ENCODE measurements at regions not wholly inside any gene's neighbourhood (a gene's known extent, or its start where the extent isn't known, plus 50 kb on each side); places are given as distances from the start of the nearest gene placed in this dataset.

GRCh38 chr17:79295307-79295706, 220.7 kb downstream of the ENGASE start:
- Histone ChIP-seq H3F3A (ENCODE audit: insufficient read depth, low read length, poor library complexity, severe bottlenecking) (no peaks in the 10 kb centered on the region), H3K9ac (ENCODE audit: low read length) (no peak overlapping the region), H3K79me2 (replicated peaks; ENCODE audit: insufficient read depth, low read length) (no peaks in the 10 kb centered on the region), H3K9me2 (ENCODE audit: insufficient read depth, low read length) (no peaks in the 10 kb centered on the region), H3K27me3 (ENCODE audit: insufficient read depth, low read depth, low read length) (peaks cover 17% of the 10 kb centered on the region), H3K27ac (ENCODE audit: low read length) (no peak overlapping the region), H3K4me3 (ENCODE audit: low read length) (no peak overlapping the region), H3K9me3 (ENCODE audit: low read length) (no peaks in the 10 kb centered on the region), H4K20me1 (ENCODE audit: insufficient read depth) (no peaks in the 10 kb centered on the region), H3K36me3 (ENCODE audit: insufficient read depth, low read length) (no peaks in the 10 kb centered on the region), H2AFZ (ENCODE audit: low read depth, low read length) (no peak overlapping the region), H3K4me2 (ENCODE audit: low read length) (no peak overlapping the region)
- no peak for TF ChIP-seq SMC3 (conservative IDR thresholded peaks at IDR 0.05; ENCODE audit: poor library complexity)
- TF ChIP-seq EP300 (conservative IDR thresholded peaks at IDR 0.05; ENCODE audit: poor library complexity, severe bottlenecking), result no peak
- TF ChIP-seq TAF1 (IDR thresholded peaks at IDR 0.05; ENCODE audit: low read depth), result no peak
- TF ChIP-seq CTCF (IDR thresholded peaks at IDR 0.05; ENCODE audit: poor library complexity, severe bottlenecking), result no peak
- TF ChIP-seq POLR2AphosphoS5 (IDR thresholded peaks at IDR 0.05), result no peak
- TF ChIP-seq RAD21 (conservative IDR thresholded peaks at IDR 0.05), result no peak

GRCh38 chr17:79294459-79295071, 219.9 kb downstream of the ENGASE start:
- TF ChIP-seq REST (IDR thresholded peaks at IDR 0.05; ENCODE audit: borderline replicate concordance) (peak; percentile 82), EP300 (conservative IDR thresholded peaks at IDR 0.05; ENCODE audit: poor library complexity, severe bottlenecking) (no peak)

GRCh38 chr17:79292501-79292900, 217.9 kb downstream of the ENGASE start:
- Histone ChIP-seq H3K9me3 (ENCODE audit: low read length) (no peaks in the 10 kb centered on the region), H3K9ac (ENCODE audit: low read length) (no peak overlapping the region), H3K79me2 (replicated peaks; ENCODE audit: insufficient read depth, low read length) (no peaks in the 10 kb centered on the region), H3K27me3 (ENCODE audit: insufficient read depth, low read depth, low read length) (peaks cover 17% of the 10 kb centered on the region), H2AFZ (ENCODE audit: low read depth, low read length) (no peak overlapping the region), H3F3A (ENCODE audit: insufficient read depth, low read length, poor library complexity, severe bottlenecking) (no peaks in the 10 kb centered on the region), H4K20me1 (ENCODE audit: insufficient read depth) (no peaks in the 10 kb centered on the region), H3K36me3 (ENCODE audit: insufficient read depth, low read length) (no peaks in the 10 kb centered on the region), H3K27ac (ENCODE audit: low read length) (no peak overlapping the region), H3K9me2 (ENCODE audit: insufficient read depth, low read length) (no peaks in the 10 kb centered on the region), H3K4me3 (ENCODE audit: low read length) (no peak overlapping the region), H3K4me2 (ENCODE audit: low read length) (no peak overlapping the region)
- TF ChIP-seq EZH2 (IDR thresholded peaks at IDR 0.05; ENCODE audit: borderline replicate concordance, insufficient read depth, low read length, poor library complexity, severe bottlenecking), result no peak
- TF ChIP-seq CTCF (IDR thresholded peaks at IDR 0.05; ENCODE audit: poor library complexity, severe bottlenecking), result no peak

More at GRCh38 chr17:79294459-79295071, 219.9 kb downstream of the ENGASE start:
- Histone ChIP-seq H3K4me3 (ENCODE audit: low read length) (no peak overlapping the region), H3K36me3 (ENCODE audit: insufficient read depth, low read length) (no peaks in the 10 kb centered on the region), H3F3A (ENCODE audit: insufficient read depth, low read length, poor library complexity, severe bottlenecking) (no peaks in the 10 kb centered on the region), H3K79me2 (replicated peaks; ENCODE audit: insufficient read depth, low read length) (no peaks in the 10 kb centered on the region), H3K27ac (ENCODE audit: low read length) (no peak overlapping the region), H3K9ac (ENCODE audit: low read length) (no peak overlapping the region), H3K9me3 (ENCODE audit: low read length) (no peaks in the 10 kb centered on the region), H4K20me1 (ENCODE audit: insufficient read depth) (no peaks in the 10 kb centered on the region), H3K27me3 (ENCODE audit: insufficient read depth, low read depth, low read length) (peaks cover 17% of the 10 kb centered on the region), H2AFZ (ENCODE audit: low read depth, low read length) (no peak overlapping the region), H3K4me2 (ENCODE audit: low read length) (no peak overlapping the region), H3K9me2 (ENCODE audit: insufficient read depth, low read length) (no peaks in the 10 kb centered on the region)

Data from neural cell (in vitro differentiated cells).